Pancreas (tissue), 10 donors: ENCODE measurements at regions not wholly inside any gene's neighbourhood (a gene's known extent, or its start where the extent isn't known, plus 50 kb on each side); places are given as distances from the start of the nearest gene placed in this dataset.
A peak's percentile ranks its signal among the peaks of the same experiment; 100 is the strongest.

Source experiments
- ATAC-seq, 4 donors: fragments of 200-7000 bp; cut with Tn5 transposase; one replicate each; pipeline versions ENCODE4 v1.8.0 to v1.9.1; 2020; ENCODE audit warnings: mild to moderate bottlenecking in 4 of 4, moderate library complexity in 4 of 4
- DNase-seq, 6 donors: peaks; one replicate each; pipeline ENCODE4 v3.0.0-alpha.2; 2020
- FAIRE-seq: peaks from 2 replicates; lab custom pipeline; 2012; peaks lifted over from hg19 to GRCh38; lab: Jason Lieb, UNC
- H3K27ac ChIP-seq, 4 donors: fragments of 200-600 bp; sonication (generic); 1 replicate in 3 of 4; 2 replicates in 1 of 4; pipeline versions ENCODE4 v1.5.0 to v1.8.0; 2020
- H3K27me3 ChIP-seq, 4 donors: fragments of 200-600 bp; one replicate each; pipeline ENCODE4 v1.8.0; 2021
- H3K36me3 ChIP-seq, 3 donors: fragments of 200-600 bp; sonication (generic) in 1 of 3; one replicate each; pipeline versions ENCODE4 v1.5.0 to v1.8.0; 2020 to 2021
- H3K4me1 ChIP-seq, 3 donors: fragments of 200-600 bp; one replicate each; pipeline ENCODE4 v1.8.0; 2021
- H3K4me3 ChIP-seq, 4 donors: fragments of 200-600 bp; sonication (generic) in 2 of 4; one replicate each; pipeline versions ENCODE4 v1.5.0 to v1.8.0; 2020 to 2021
- H3K9me3 ChIP-seq, 4 donors: fragments of 200-600 bp; one replicate each; pipeline ENCODE4 v1.8.0; 2021
- WGBS, 2 donors: extraction: QIAGEN DNeasy Blood & Tissue Kit; methylation state at CpG; one replicate each; pipeline ENCODE4 v1.1.7; 2013; 5-methylcytosine and 5-hydroxymethylcytosine counted together
- intact Hi-C, 3 donors: fragments of 100-400 bp; cut with DNase I; formaldehyde crosslinking; loops; one replicate each; pipeline versions ENCODE4 v1.11.1 to v1.14.2; 2022
- TF ChIP-seq, protein P1 (sequence below), 4 donors: fragments of 200-600 bp; sonication (generic) in 3 of 4; IDR thresholded peaks; one replicate each; pipeline versions ENCODE4 v1.5.0 to v1.8.0; 2021; ENCODE audit warnings: antibody characterized with exemption in 4 of 4
- donor health status: healthy with polysubstance abuse.
- donor health status: DM: no; HTN: no; CAD: no; lungs with moderate emphysema.
- donor health status: DM: no; HTN: no; CAD: no.
- donor health status: control.
- donor health status: control.
- donor health status: Bipolar disorder and iron deficiency.
- donor health status: DM: yes; HTN: yes; CAD: no.
- donor health status: DM: no; HTN: no; CAD: no.
- donor health status: DM: no; HTN: no; CAD: no.
- donor health status: DM: yes; HTN: yes; CAD: no.

DNA sequence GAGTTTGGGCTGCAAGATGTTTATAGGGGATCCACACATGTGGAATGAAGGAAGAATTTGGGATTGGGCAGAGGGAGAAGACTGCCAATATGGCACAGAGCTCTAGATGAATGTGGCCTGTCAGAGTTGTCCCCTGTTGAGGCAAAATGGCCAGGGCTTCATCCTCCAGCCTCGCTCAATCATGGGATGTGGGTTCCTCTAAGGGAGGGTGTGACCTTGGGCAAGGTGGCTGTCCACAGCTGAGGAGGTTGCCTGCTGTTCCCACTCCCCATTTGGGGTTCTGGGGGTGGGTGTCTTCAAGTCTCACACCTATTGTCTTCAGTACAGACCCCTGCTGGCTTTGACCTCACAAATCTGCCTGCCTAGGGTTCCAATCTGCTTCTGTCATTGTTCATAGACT lies 121.6 kb upstream of the FAM204A start:
- no peak for ATAC-seq
- DNase-seq: no peak
- H3K4me3 ChIP-seq: no peak overlapping the region
- FAIRE-seq: no peak
- intact Hi-C loops: no loop called here
- TF ChIP-seq, protein P1, sequence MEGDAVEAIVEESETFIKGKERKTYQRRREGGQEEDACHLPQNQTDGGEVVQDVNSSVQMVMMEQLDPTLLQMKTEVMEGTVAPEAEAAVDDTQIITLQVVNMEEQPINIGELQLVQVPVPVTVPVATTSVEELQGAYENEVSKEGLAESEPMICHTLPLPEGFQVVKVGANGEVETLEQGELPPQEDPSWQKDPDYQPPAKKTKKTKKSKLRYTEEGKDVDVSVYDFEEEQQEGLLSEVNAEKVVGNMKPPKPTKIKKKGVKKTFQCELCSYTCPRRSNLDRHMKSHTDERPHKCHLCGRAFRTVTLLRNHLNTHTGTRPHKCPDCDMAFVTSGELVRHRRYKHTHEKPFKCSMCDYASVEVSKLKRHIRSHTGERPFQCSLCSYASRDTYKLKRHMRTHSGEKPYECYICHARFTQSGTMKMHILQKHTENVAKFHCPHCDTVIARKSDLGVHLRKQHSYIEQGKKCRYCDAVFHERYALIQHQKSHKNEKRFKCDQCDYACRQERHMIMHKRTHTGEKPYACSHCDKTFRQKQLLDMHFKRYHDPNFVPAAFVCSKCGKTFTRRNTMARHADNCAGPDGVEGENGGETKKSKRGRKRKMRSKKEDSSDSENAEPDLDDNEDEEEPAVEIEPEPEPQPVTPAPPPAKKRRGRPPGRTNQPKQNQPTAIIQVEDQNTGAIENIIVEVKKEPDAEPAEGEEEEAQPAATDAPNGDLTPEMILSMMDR (IDR thresholded peaks at IDR 0.05): no peak
- no peaks in the 10 kb centered on the region for H3K36me3 ChIP-seq
- no peak overlapping the region for H3K27ac ChIP-seq
- peaks cover 0 to 4% (median 0%) of the 10 kb centered on the region in 3 donors for H3K4me1 ChIP-seq
- WGBS, 2 donors: 68 to 85% methylated on average over 1 of the region's 1 CpG
- peaks cover 0 to 3% (median 1%) of the 10 kb centered on the region in 4 donors for H3K27me3 ChIP-seq
- H3K9me3 ChIP-seq: no peaks in the 10 kb centered on the region

DNA sequence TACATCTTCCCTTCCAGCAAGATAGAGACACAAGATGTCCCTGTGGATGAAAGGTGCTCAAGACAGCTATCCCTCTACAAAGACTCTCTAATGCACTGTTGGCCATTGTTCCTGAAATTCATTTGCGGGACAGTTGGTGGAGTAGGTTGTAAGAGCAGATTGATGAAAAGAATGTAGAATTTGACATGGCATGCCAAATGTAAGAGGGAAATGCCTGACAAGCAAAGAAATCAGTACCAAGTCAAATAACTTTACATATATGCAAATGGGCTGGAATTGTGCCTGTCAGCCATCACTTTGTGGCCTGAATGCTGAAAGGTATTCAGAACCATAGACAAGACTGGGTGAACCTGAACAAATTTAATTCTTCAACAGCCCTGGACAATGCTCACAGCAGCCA lies 120.3 kb upstream of the FAM204A start:
- H3K36me3 ChIP-seq: no peaks in the 10 kb centered on the region
- H3K4me3 ChIP-seq: no peak overlapping the region
- H3K9me3 ChIP-seq: no peaks in the 10 kb centered on the region
- H3K27ac ChIP-seq: no peak overlapping the region
- peaks cover 0 to 4% (median 0%) of the 10 kb centered on the region in 3 donors for H3K4me1 ChIP-seq
- WGBS, 2 donors: 93 to 96% methylated on average over 1 of the region's 1 CpG
- DNase-seq: no peak
- TF ChIP-seq, protein P1 (IDR thresholded peaks at IDR 0.05): no peak
- intact Hi-C loops: no loop called here
- FAIRE-seq: no peak
- no peak for ATAC-seq
- peaks cover 0 to 3% (median 1%) of the 10 kb centered on the region in 4 donors for H3K27me3 ChIP-seq

DNA sequence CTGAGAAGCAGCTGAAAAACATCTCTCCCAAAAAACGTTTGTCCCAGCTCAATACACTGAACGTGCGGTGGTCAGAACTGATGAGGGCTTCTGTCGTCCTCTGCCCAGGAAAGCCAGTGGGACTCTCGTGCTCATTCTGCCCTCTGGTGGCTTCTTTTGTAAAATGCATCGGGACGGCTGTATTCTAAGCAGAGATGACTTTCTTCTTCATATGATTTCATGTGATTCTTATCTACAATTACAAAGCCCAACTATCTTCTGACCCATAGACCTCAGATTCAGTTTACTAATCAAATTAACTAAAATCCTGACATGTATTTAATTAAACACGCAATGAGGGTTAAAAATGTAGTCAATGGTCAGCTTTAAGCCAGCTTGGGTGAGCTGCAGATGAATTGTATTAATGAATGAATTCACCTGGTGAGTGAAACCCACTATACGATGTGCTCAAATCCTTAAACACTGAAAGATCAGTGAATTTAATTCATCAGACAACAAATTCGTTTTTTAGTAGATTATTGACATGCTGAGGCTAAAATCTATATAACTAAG lies 117.6 kb upstream of the FAM204A start:
- DNase-seq: peak; percentile 27 to 64 (median 34)
- H3K27ac ChIP-seq: no peak overlapping the region
- H3K27me3 ChIP-seq: peaks cover 0 to 2% (median 0%) of the 10 kb centered on the region in 4 donors
- H3K4me1 ChIP-seq: peaks cover 0 to 4% (median 0%) of the 10 kb centered on the region in 3 donors
- H3K36me3 ChIP-seq: no peaks in the 10 kb centered on the region
- FAIRE-seq: no peak
- intact Hi-C loops: no loop called here
- peak; percentile 79 to 92 (median 90) for ATAC-seq
- TF ChIP-seq, protein P1 (IDR thresholded peaks at IDR 0.05): peak; percentile 44 to 65 (median 57)
- no peaks in the 10 kb centered on the region for H3K9me3 ChIP-seq
- 1% methylated on average over 10 of the region's 10 CpGs for WGBS, 2 donors
- peak overlapping the region in 1 of 4 donors; percentile 9 for H3K4me3 ChIP-seq

DNA sequence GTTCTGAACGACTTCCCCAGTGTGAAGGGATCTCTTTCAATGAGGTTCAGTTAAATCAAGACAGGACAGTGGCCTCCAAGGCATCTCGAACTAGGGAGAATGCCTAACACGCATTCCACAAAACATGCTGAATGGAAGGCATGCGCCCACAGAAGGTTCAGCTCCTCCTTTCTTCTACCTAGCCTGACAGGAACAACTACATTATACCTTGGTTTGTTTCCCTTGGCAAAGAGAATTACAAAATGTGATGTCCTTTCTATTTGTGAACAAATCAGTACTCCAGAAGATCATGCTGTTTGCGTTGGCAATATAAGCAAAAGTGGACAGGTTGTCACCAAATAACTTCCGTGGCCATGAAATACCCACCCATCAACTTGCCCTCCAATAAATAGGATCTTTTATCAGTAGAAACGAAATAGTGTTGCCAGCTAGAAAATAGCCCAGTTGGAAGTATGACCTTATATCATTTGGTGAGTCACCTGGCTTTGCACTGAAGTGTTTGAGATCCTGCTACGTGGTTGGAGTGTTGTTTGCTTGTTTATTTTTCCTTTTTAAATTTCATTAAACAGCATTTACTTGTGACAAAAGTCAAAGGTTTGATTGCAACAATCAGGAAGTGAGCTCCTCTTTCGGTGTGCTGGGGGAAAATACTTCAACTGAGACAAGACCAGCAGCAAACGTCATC lies 117.0 kb upstream of the FAM204A start:
- WGBS, 2 donors: 29 to 31% methylated on average over 10 of the region's 10 CpGs
- H3K27ac ChIP-seq: no peak overlapping the region
- H3K27me3 ChIP-seq: peaks cover 0 to 2% (median 0%) of the 10 kb centered on the region in 4 donors
- H3K4me3 ChIP-seq: peak overlapping the region in 1 of 4 donors; percentile 9
- FAIRE-seq: no peak
- ATAC-seq: peak in 2 of 4 donors; percentile 21 to 50
- intact Hi-C loops: no loop called here
- H3K4me1 ChIP-seq: peaks cover 0 to 4% (median 0%) of the 10 kb centered on the region in 3 donors
- TF ChIP-seq, protein P1 (IDR thresholded peaks at IDR 0.05): no peak
- H3K36me3 ChIP-seq: no peaks in the 10 kb centered on the region
- DNase-seq: no peak
- H3K9me3 ChIP-seq: no peaks in the 10 kb centered on the region
